ENCODE measurements at regions not wholly inside any gene's neighbourhood (a gene's known extent, or its start where the extent isn't known, plus 50 kb on each side); places are given as distances from the start of the nearest gene placed in this dataset.

DNA sequence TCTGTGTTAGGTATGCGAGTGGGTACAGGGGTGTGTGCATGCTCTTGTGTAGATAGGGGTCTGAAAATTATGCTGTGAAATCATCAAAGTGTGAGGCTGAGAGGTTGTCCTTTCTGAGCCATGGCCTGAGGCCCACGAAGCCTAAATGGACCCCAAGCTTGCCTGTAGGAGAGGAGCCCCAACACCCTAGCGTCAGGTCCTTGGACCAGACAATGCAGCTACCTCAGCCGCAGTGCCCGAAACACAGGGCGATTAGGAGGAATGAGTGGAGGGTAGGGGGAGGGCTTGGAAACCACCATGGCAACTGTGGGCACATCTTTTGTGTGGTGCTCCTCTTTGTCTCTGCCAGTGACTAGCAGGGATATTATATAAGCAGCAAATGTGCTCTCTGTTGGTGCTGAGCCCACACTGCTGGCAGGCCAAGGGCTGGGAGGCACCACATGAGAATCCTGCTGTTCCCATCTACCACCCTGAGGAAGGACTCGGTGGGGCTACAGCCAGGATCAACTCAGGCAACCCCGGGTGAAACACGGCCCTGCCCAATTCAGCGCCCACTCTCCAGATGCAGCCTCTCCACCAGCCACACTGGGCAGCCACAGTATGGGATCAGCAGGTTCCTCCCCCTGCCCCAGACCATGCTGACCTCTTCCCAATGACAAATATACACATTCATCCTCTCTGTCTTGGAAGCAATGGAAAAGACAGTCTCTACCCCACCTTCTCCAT lies 84.6 kb upstream of the FSTL4 start:
- no peak overlapping the region for H3K4me2 ChIP-seq
- H3K4me3 ChIP-seq = no peak overlapping the region
- no peak for TF ChIP-seq Cebpa-rat (IDR thresholded peaks at IDR 0.05)
- no peak overlapping the region for H3K27ac ChIP-seq
- H4K20me1 ChIP-seq = no peaks in the 10 kb centered on the region
- H3K27me3 ChIP-seq = no peaks in the 10 kb centered on the region
- no peaks in the 10 kb centered on the region for H3K9me3 ChIP-seq (replicated peaks in 1 of 11)
- no peaks in the 10 kb centered on the region for H3K36me3 ChIP-seq
- no peak overlapping the region for H3K9ac ChIP-seq
- H3K4me1 ChIP-seq = peaks cover 0 to 19% (median 12%) of the 10 kb centered on the region in 10 experiments; a peak in 13 of 20 replicates

DNA sequence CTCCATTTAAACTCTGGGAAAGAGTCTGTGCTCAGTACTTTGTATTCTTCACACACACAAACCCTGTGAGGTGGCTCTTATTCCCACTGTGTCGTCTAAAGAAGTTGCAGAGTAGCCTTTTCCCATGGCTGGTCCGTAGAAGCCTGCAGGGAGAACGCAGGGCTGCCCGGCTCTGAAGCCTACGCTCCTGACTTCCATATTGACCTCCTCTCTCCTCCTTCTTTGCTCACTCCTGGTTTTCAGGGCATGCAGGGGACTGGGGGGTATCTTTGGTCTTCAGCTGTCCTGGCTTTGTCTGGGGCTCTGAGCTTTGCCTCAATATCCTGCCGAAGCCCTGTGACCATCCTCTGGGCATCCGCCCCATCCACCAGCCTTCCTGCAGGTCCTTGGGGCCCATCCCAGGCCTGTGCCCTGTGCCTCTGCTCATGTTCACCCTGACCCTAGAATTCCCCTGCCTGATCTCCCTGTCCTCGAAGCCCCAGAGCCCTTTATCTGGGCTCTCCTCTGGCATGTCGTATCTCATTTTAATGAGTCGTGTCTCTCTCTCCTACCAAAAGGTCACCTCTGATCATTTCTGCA lies 83.8 kb upstream of the FSTL4 start:
- H3K36me3 ChIP-seq = no peaks in the 10 kb centered on the region
- H3K4me2 ChIP-seq = no peak overlapping the region
- no peaks in the 10 kb centered on the region for H3K9me3 ChIP-seq (replicated peaks in 1 of 11)
- H3K4me3 ChIP-seq = no peak overlapping the region
- no peak overlapping the region for H3K9ac ChIP-seq
- no peak for TF ChIP-seq Cebpa-rat (IDR thresholded peaks at IDR 0.05)
- H4K20me1 ChIP-seq = no peaks in the 10 kb centered on the region
- H3K4me1 ChIP-seq = peaks cover 0 to 19% (median 12%) of the 10 kb centered on the region in 10 experiments; a peak in 13 of 20 replicates
- no peak overlapping the region for H3K27ac ChIP-seq
- no peaks in the 10 kb centered on the region for H3K27me3 ChIP-seq

- Histone ChIP-seq H3K27me3 (no peaks in the 10 kb centered on the region), H4K20me1 (no peaks in the 10 kb centered on the region), H3K9ac (no peak overlapping the region), H3K4me1 (peaks cover 0 to 19% (median 12%) of the 10 kb centered on the region in 10 experiments; a peak in 13 of 20 replicates), H3K27ac (no peak overlapping the region), H3K4me2 (peak overlapping the region in 5 of 11 experiments; percentile 0 to 30 (median 10); a peak in 7 of 22 replicates), H3K9me3 (replicated peaks in 1 of 11) (no peaks in the 10 kb centered on the region), H3K4me3 (no peak overlapping the region), H3K36me3 (no peaks in the 10 kb centered on the region)
- TF ChIP-seq Cebpa-rat (IDR thresholded peaks at IDR 0.05) = no peak
Observed at GRCh38 chr5:133694181-133694831, 82.0 kb upstream of the FSTL4 start.

DNA sequence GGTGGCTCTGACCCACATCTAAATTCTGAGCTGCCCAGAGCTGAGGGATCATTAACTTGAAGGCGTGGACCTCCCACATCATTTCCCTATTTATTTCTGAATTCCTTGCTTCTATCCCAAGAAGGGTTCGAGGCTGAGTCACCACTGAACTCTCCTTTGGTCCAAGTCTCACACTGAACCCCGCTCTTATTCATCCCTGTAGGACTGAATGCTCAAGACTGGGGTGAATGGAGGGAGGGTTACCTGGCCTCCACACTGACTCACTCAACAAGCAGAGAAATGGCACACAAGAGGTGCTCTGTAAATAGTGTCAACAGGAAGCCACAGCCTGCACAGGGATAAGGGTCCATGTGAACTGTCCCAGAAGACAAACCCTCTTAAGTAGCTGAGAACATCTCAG lies 79.1 kb upstream of the FSTL4 start:
- H3K27ac ChIP-seq = no peak overlapping the region
- no peaks in the 10 kb centered on the region for H3K9me3 ChIP-seq (replicated peaks in 1 of 11)
- no peak for TF ChIP-seq Cebpa-rat (IDR thresholded peaks at IDR 0.05)
- no peak overlapping the region for H3K4me3 ChIP-seq
- H3K27me3 ChIP-seq = no peaks in the 10 kb centered on the region
- no peak overlapping the region for H3K9ac ChIP-seq
- H3K4me2 ChIP-seq = no peak overlapping the region
- H4K20me1 ChIP-seq = no peaks in the 10 kb centered on the region
- H3K4me1 ChIP-seq = peaks cover 0 to 11% (median 2%) of the 10 kb centered on the region in 10 experiments; a peak in 6 of 20 replicates
- H3K36me3 ChIP-seq = no peaks in the 10 kb centered on the region

- H3K36me3 ChIP-seq = no peaks in the 10 kb centered on the region
- H3K9ac ChIP-seq = no peak overlapping the region
- TF ChIP-seq Cebpa-rat (IDR thresholded peaks at IDR 0.05) = no peak
- H3K27ac ChIP-seq = no peak overlapping the region
- peaks cover 0 to 11% (median 2%) of the 10 kb centered on the region in 10 experiments; a peak in 6 of 20 replicates for H3K4me1 ChIP-seq
- H3K4me3 ChIP-seq = no peak overlapping the region
- H3K9me3 ChIP-seq (replicated peaks in 1 of 11) = no peaks in the 10 kb centered on the region
- no peaks in the 10 kb centered on the region for H4K20me1 ChIP-seq
- no peak overlapping the region for H3K4me2 ChIP-seq
- no peaks in the 10 kb centered on the region for H3K27me3 ChIP-seq
Observed at GRCh38 chr5:133690746-133691145, 78.4 kb upstream of the FSTL4 start.

- no peaks in the 10 kb centered on the region for H4K20me1 ChIP-seq
- H3K9ac ChIP-seq = no peak overlapping the region
- no peak overlapping the region for H3K4me2 ChIP-seq
- no peaks in the 10 kb centered on the region for H3K4me1 ChIP-seq
- no peak overlapping the region for H3K4me3 ChIP-seq
- H3K27ac ChIP-seq = no peak overlapping the region
- no peaks in the 10 kb centered on the region for H3K36me3 ChIP-seq
- TF ChIP-seq Cebpa-rat (IDR thresholded peaks at IDR 0.05) = no peak
- H3K27me3 ChIP-seq = no peaks in the 10 kb centered on the region
- no peaks in the 10 kb centered on the region for H3K9me3 ChIP-seq (replicated peaks in 1 of 11)
Observed at GRCh38 chr5:133688391-133688790, 76.0 kb upstream of the FSTL4 start.

- no peaks in the 10 kb centered on the region for H4K20me1 ChIP-seq
- no peaks in the 10 kb centered on the region for H3K9me3 ChIP-seq (replicated peaks in 1 of 11)
- H3K27ac ChIP-seq = no peak overlapping the region
- no peak overlapping the region for H3K9ac ChIP-seq
- no peak overlapping the region for H3K4me3 ChIP-seq
- no peak for TF ChIP-seq Cebpa-rat (IDR thresholded peaks at IDR 0.05)
- no peak overlapping the region for H3K4me2 ChIP-seq
- no peaks in the 10 kb centered on the region for H3K36me3 ChIP-seq
- peaks cover 1 to 6% (median 4%) of the 10 kb centered on the region in 10 experiments; a peak in 18 of 20 replicates for H3K4me1 ChIP-seq
- H3K27me3 ChIP-seq = no peaks in the 10 kb centered on the region
Observed at GRCh38 chr5:133687212-133688061, 75.1 kb upstream of the FSTL4 start.

GRCh38 chr5:133686566-133686965 lies 74.2 kb upstream of the FSTL4 start:
- Histone ChIP-seq H3K4me1 (peaks cover 10 to 15% (median 13%) of the 10 kb centered on the region in 10 experiments; a peak in 19 of 20 replicates), H3K9me3 (replicated peaks in 1 of 11) (no peaks in the 10 kb centered on the region), H3K4me2 (no peak overlapping the region), H4K20me1 (no peaks in the 10 kb centered on the region), H3K4me3 (no peak overlapping the region), H3K27ac (no peak overlapping the region), H3K27me3 (no peaks in the 10 kb centered on the region), H3K9ac (no peak overlapping the region), H3K36me3 (no peaks in the 10 kb centered on the region)
- TF ChIP-seq Cebpa-rat (IDR thresholded peaks at IDR 0.05) = no peak

Measured in BLaER1 treated with 17β-estradiol and CSF1 and Interleukin-3, amounts not matched to agents 10 nM and 100 nM (cell line).